ENCODE measurements at regions not wholly inside any gene's neighbourhood (a gene's known extent, or its start where the extent isn't known, plus 50 kb on each side); places are given as distances from the start of the nearest gene placed in this dataset.
"Not testable (repeated sequence)": the region's sequence is repeated elsewhere in the genome, so short reads cannot be mapped to it uniquely, and the experiment has no call there.

- Histone ChIP-seq H3K4me3 (ENCODE audit: low read depth, low read length) (no peak overlapping the region), H3K36me3 (ENCODE audit: control insufficient read depth, insufficient read depth, low read length) (no peaks in the 10 kb centered on the region), H3K27me3 (ENCODE audit: control insufficient read depth, insufficient read depth, low read length) (no peaks in the 10 kb centered on the region)
- no peak for DNase-seq (ENCODE audit: low read depth)
- TF ChIP-seq, protein P1, sequence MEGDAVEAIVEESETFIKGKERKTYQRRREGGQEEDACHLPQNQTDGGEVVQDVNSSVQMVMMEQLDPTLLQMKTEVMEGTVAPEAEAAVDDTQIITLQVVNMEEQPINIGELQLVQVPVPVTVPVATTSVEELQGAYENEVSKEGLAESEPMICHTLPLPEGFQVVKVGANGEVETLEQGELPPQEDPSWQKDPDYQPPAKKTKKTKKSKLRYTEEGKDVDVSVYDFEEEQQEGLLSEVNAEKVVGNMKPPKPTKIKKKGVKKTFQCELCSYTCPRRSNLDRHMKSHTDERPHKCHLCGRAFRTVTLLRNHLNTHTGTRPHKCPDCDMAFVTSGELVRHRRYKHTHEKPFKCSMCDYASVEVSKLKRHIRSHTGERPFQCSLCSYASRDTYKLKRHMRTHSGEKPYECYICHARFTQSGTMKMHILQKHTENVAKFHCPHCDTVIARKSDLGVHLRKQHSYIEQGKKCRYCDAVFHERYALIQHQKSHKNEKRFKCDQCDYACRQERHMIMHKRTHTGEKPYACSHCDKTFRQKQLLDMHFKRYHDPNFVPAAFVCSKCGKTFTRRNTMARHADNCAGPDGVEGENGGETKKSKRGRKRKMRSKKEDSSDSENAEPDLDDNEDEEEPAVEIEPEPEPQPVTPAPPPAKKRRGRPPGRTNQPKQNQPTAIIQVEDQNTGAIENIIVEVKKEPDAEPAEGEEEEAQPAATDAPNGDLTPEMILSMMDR (IDR thresholded peaks at IDR 0.05; ENCODE audit: insufficient read depth, low read length, poor library complexity, severe bottlenecking), result no peak
Measured at GRCh38 chrX:151085207-151085606, 91.2 kb upstream of the GPR50 start.

DNA sequence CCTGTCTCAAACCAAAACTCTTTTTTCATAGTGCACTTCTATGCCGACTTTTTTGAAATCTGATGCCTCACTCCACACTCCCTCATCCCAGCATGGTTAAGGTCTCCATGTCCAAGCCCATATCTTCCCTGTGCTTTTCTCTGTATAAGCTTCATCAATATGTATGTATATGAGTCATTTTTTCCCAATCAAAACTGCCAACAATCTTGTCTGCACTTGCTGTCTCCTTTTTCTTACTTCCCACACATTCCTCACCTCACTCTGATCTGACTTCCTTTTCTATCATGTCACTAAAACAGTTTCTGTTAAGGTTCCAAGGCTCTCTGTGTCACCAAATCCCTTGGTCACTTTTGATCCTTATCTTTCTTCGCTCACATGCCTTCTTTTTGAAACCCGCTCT, 88.2 kb upstream of the GPR50 start:
- Histone ChIP-seq H3K27me3 (ENCODE audit: control insufficient read depth, insufficient read depth, low read length) (no peaks in the 10 kb centered on the region), H3K36me3 (ENCODE audit: control insufficient read depth, insufficient read depth, low read length) (no peaks in the 10 kb centered on the region), H3K4me3 (ENCODE audit: low read depth, low read length) (no peak overlapping the region)
- no peak for DNase-seq (ENCODE audit: low read depth)
- TF ChIP-seq, protein P1 (IDR thresholded peaks at IDR 0.05; ENCODE audit: insufficient read depth, low read length, poor library complexity, severe bottlenecking), result no peak

DNA sequence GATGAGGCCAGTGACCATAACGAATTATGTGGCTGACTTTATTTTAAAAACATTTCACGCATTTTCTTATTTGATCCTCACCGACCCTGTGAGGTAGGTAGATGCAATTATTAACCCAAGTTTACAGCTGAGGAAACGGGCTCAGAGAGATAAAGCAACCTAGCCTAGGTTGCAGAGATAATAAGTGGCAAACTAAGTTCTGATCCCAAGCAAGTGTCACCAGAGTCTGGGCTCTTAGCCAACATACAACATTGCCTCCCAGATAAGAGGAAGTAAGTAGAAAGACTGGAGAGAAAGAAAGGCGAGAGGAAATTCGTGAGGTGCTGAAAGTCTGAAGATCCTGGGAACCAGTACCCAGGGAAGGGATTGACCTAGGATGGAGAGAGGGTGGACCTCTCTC, 77.4 kb upstream of the GPR50 start:
- no peak for DNase-seq (ENCODE audit: low read depth)
- H3K4me3 ChIP-seq (ENCODE audit: low read depth, low read length), result no peak overlapping the region
- no peaks in the 10 kb centered on the region for H3K36me3 ChIP-seq (ENCODE audit: control insufficient read depth, insufficient read depth, low read length)
- H3K27me3 ChIP-seq (ENCODE audit: control insufficient read depth, insufficient read depth, low read length), result no peaks in the 10 kb centered on the region
- TF ChIP-seq, protein P1 (IDR thresholded peaks at IDR 0.05; ENCODE audit: insufficient read depth, low read length, poor library complexity, severe bottlenecking), result no peak

- no peaks in the 10 kb centered on the region for H3K36me3 ChIP-seq (ENCODE audit: control insufficient read depth, insufficient read depth, low read length)
- no peak for DNase-seq (ENCODE audit: low read depth)
- no peaks in the 10 kb centered on the region for H3K27me3 ChIP-seq (ENCODE audit: control insufficient read depth, insufficient read depth, low read length)
- no peak overlapping the region for H3K4me3 ChIP-seq (ENCODE audit: low read depth, low read length)
- TF ChIP-seq, protein P1 (IDR thresholded peaks at IDR 0.05; ENCODE audit: insufficient read depth, low read length, poor library complexity, severe bottlenecking), result no peak
Measured at GRCh38 chrX:151100799-151101198, 75.6 kb upstream of the GPR50 start.

DNA sequence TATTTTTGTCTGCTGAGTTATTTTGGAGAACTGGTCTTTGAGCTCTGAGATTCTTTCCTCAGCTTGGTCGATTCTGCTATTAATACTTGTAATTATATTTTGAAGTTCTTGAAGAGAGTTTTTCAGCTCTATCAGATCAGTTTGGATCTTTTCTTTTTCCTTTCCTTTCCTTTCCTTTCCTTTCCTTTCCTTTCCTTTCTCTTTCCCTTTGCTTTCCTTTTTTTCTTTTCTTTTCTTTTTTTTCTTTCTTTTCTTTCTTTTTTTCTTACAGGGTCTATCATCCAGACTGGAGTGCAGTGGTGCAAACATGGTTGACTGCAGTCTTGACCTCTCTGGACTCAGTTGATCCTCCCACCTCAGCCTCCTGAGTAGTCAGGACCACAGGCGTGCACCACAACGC, 63.2 kb upstream of the GPR50 start:
- not testable (repeated sequence) for DNase-seq (ENCODE audit: low read depth); H3K27me3 ChIP-seq (ENCODE audit: control insufficient read depth, insufficient read depth, low read length); H3K4me3 ChIP-seq (ENCODE audit: low read depth, low read length); H3K36me3 ChIP-seq (ENCODE audit: control insufficient read depth, insufficient read depth, low read length)
